Inferior parietal cortex (tissue), 1 donor: ENCODE measurements at regions not wholly inside any gene's neighbourhood (a gene's known extent, or its start where the extent isn't known, plus 50 kb on each side); places are given as distances from the start of the nearest gene placed in this dataset.
"Not testable (repeated sequence)": the region's sequence is repeated elsewhere in the genome, so short reads cannot be mapped to it uniquely, and the experiment has no call there.

ENCODE experiments used
- DNase-seq: peaks from one replicate; pipeline ENCODE4 v3.0.0-alpha.2; 2016; ENCODE audit errors: extremely low spot score

DNA sequence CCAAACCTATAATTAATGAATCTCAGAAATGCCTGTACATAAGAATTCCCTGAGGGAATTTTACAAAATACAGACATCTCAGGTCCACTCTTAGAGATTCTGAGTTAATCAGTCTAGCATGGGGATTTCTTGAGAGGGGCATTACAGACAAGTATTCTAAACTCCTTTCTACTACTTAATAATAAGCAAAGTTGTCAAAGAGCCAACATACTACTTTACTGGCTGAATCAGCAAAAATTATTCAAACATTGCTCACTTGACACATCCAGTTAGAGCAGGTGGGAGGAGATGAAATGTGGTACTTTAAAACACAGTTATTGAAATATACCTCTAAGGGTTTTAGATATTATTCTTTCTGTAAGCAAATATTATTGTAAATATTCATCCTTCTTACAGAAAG, 1164.7 kb downstream of the CDY2B start:
- no peak for DNase-seq

GRCh38 chrY:16673102-16673787, 1206.8 kb downstream of the CDY2B start:
- DNase-seq, result no peak

GRCh38 chrY:16668402-16668801, 1211.6 kb downstream of the CDY2B start:
- DNase-seq, result no peak

GRCh38 chrY:16662741-16663140, 1217.3 kb downstream of the CDY2B start:
- no peak for DNase-seq

DNA sequence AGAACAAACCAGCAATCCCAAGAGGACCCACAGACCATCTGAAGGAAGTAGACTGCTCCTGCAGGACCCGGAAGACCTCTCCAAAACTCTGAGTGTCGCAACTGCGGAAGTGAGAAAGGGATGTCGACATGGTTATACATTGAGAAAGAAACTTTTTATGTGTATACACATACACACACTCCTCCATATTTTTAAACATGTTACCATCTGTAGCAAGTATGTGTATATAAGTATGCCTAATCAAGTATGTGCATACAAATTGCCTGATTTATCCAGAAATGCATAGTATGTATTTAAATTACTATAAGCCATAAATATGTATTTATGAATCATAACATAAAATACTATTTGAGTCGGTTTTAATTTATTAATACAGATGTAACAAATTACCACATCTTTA, 1220.7 kb downstream of the CDY2B start:
- no peak for DNase-seq

DNA sequence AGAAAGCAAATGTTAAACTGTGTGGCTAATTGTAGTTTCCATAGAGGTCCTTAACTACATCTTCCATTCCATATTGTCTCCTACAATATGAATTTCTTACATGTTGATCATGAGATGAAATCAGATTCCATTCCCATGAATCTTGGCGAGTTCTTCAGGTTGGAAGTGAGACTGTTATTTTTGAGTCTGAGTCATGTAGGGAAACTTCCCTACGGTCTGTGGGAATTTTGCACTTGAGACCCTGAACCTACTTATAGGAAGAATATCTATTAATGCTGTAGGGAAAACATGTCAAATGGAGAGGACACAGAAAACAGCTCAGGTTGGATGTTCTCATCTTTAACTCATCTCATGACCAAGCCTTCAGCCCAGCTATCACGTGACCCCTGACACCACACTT, 1226.0 kb downstream of the CDY2B start:
- no peak for DNase-seq

- no peak for DNase-seq
Measured at GRCh38 chrY:16645991-16646390, 1234.0 kb downstream of the CDY2B start.

- no peak for DNase-seq
Measured at GRCh38 chrY:16645449-16645848, 1234.6 kb downstream of the CDY2B start.

DNA sequence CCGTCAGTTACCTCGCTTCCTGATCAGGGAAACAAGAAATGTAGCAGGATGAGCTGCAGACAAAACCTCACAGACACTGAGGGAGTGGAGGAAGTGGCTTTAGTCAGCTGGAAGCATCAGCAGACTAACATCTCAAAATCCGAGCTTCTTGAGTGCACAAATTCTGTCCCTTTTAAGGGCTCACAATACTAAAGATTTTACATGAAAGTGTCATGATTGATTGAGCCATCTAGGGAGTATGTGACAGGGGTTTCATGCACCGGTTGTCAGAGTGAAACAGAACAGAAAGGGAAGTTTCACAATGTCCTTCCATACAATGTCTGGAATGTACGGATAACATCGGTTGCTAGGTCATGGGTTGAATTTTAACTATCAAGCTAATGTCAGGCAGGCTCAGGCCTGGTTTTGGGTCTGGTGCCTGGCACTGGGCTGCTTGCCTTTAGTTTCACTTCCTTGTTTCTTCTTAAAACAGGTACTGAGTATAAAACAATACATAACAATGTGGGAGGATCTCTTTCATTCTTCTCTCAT, 1235.7 kb downstream of the CDY2B start:
- DNase-seq, result no peak

DNA sequence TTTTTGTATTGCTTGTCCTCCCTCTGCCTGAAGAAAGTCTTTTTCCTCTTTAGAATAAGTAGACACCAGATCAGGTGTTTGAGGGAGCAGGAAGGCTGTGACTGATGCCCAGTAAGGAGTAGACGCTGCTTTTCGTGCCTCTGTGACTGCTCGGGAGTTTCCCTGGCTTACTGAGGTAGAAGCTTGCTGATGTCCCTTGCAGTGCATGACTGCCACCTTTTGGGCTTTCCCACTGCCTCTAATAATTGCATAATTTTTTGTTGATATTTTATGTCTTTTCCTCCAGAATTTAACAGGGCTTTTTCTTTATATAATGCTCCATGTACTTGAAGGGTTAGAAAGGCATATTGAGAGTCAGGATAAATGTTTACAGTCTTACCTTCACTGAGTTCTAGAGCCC, 1240.2 kb downstream of the CDY2B start:
- DNase-seq, result peak; percentile 7

DNA sequence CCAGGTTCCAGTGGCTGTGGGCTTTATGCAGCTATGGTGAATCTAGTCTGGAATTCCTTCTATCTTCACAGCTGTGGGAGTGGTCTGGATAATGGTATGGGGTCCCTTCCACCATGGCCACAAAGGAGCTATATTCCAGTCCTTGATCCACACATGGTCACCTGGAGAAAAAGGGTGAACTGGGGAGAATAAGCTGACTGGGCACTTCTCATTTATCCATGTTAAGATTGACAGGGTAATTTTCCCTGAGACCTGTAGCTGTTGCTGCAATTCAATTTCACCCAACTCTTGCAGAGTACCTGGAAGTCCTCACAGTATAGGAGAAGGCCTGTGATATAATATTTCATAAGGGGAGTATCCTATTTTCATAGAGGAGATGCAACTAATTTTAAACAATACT, 1241.3 kb downstream of the CDY2B start:
- not testable (repeated sequence) for DNase-seq

GRCh38 chrY:16636254-16636653, 1243.8 kb downstream of the CDY2B start:
- no peak for DNase-seq

- no peak for DNase-seq
Measured at GRCh38 chrY:16629146-16629545, 1250.9 kb downstream of the CDY2B start.

GRCh38 chrY:16627122-16627521, 1252.9 kb downstream of the CDY2B start:
- DNase-seq, result no peak

- no peak for DNase-seq
Measured at GRCh38 chrY:16616201-16616975, 1263.6 kb downstream of the CDY2B start.

- DNase-seq, result no peak
Measured at GRCh38 chrY:16608679-16609078, 1271.3 kb downstream of the CDY2B start.

- no peak for DNase-seq
Measured at GRCh38 chrY:16602146-16602545, 1277.9 kb downstream of the CDY2B start.

- DNase-seq, result no peak
Measured at GRCh38 chrY:16601626-16602025, 1278.4 kb downstream of the CDY2B start.

DNA sequence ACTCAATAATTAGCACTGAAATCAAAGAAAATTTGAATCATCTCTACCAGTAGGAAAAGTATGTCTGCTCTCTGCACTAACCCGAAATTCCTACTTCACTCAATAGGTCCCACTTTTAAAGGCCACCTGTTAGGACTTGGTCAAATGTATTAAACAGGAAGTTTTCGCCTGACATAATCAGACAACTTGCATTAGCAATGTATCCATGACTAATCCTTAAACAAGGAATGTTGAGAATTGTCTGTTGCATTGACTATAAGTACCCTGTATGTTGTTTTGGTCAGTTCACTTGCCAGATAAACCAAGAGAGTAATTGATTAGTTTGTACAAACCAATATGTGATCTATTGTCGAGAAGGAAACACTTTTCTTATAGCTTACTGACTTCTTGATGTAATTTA, 1308.0 kb downstream of the CDY2B start:
- DNase-seq, result no peak

DNA sequence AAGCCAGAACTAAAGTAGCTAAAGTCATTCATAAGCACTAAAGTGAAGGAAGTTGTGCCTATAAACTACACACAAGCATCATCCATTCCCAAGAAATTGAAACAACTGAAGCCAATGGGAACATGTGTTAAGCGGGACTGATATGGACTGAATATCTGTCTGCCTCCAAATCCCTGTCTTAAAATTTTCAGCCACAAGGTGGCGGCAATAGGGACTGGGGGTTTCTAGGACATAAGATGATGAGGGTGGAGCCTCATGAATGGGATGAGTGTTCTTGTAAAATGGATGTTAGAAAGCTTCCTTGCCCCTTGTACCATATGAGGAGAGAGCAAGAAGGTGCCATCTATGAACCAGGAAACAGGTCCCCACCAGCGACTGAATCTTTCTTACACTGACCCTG, 1317.5 kb downstream of the CDY2B start:
- no peak for DNase-seq

- no peak for DNase-seq
Measured at GRCh38 chrY:16522021-16522420, 1358.0 kb downstream of the CDY2B start.

- DNase-seq, result no peak
Measured at GRCh38 chrY:16502733-16503214, 1377.2 kb downstream of the CDY2B start.

DNA sequence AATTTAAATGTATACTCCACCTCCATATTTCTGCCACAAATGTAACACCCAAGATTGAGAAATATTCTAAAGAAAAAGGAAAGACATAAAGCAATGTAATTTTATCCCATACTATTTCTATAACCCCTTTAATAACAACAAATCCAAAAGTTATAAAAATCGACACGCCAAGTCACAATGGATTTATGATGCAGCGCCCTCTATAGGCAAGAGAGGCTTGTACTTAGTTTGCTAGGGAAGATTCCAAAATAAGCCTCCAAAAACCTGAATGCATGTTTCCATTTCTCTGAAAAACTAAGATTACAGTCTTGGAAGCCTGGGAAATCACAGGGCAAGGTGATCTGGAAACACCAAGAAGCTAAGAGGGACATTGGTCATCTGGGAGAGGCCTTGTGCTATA, 1389.3 kb downstream of the CDY2B start:
- no peak for DNase-seq
